AG04449 (cell line): ENCODE measurements at regions not wholly inside any gene's neighbourhood (a gene's known extent, or its start where the extent isn't known, plus 50 kb on each side); places are given as distances from the start of the nearest gene placed in this dataset.

Source experiments
- CTCF ChIA-PET: fragments of 350-600 bp; formaldehyde crosslinking; extraction: SDS; loops from one replicate; lab custom pipeline; 2021; ENCODE audit warnings: antibody characterized with exemption; lab: Yijun Ruan, JAX
- POLR2A ChIA-PET: fragments of 400-600, 350-600 bp; formaldehyde crosslinking; extraction: SDS; loops from one replicate; lab custom pipeline; 2020; ENCODE audit warnings: antibody characterized with exemption, inconsistent platforms; lab: Yijun Ruan, JAX
- DNase-seq: peaks from one replicate; pipeline ENCODE4 v3.0.0-alpha.2; 2010; ENCODE audit warnings: low read depth, low spot score
- H3K4me3 ChIP-seq: 2 replicates; pipeline ENCODE4 v1.5.1; 2011; ENCODE audit warnings: low read depth, mild to moderate bottlenecking, control low read depth, low read length
- TF ChIP-seq, protein P1 (sequence below): IDR thresholded peaks from one replicate; pipeline ENCODE4 v1.5.1; 2011; ENCODE audit warnings: mild to moderate bottlenecking, moderate library complexity, low read length, control low read depth, inconsistent platforms; ENCODE audit not compliant: insufficient read depth; ENCODE audit errors: missing control alignments

DNA sequence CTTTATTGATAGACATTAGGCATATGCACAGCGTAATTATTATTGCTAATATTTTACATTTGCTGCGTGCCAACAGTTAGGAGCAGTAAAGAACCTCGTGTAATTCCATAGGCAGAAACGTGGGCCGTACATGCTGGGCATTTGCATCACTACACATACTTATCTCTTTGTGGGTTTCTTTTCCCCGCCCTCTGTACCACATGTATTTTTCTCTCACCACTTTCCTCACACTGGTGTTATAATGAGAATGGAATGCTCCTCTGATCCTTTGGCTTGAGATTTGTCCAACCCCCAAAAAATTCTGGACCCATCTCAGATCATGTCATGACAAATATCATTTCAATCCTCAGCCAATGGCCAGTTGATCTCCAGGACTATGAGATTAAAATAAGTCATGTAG is 1952.6 kb upstream of the WWC1 start:
- POLR2A ChIA-PET = no interaction called here
- CTCF ChIA-PET = no interaction called here
- no peak overlapping the region for H3K4me3 ChIP-seq
- DNase-seq = no peak
- TF ChIP-seq, protein P1, sequence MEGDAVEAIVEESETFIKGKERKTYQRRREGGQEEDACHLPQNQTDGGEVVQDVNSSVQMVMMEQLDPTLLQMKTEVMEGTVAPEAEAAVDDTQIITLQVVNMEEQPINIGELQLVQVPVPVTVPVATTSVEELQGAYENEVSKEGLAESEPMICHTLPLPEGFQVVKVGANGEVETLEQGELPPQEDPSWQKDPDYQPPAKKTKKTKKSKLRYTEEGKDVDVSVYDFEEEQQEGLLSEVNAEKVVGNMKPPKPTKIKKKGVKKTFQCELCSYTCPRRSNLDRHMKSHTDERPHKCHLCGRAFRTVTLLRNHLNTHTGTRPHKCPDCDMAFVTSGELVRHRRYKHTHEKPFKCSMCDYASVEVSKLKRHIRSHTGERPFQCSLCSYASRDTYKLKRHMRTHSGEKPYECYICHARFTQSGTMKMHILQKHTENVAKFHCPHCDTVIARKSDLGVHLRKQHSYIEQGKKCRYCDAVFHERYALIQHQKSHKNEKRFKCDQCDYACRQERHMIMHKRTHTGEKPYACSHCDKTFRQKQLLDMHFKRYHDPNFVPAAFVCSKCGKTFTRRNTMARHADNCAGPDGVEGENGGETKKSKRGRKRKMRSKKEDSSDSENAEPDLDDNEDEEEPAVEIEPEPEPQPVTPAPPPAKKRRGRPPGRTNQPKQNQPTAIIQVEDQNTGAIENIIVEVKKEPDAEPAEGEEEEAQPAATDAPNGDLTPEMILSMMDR = no peak

DNA sequence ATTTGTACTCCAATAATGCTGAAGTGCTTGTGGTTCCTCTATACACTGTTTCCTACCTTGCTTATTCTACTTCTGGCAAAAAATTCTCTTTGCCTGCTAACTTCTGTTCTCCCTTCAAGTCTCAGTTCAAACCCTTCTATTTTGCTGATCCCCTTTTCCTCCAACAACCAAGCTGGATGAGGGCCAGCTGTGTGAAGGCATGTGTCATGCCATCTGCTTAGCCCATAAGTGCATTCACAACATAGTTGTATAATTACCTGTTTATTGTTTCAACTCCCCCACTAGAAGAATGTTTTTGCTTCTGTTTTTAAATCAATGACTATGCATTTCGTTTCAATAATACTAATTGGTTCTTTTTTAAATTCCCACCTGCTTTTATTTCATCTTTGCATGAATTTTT is 1951.4 kb upstream of the WWC1 start:
- no peak for DNase-seq

GRCh38 chr5:166341740-166342337 is 1949.6 kb upstream of the WWC1 start:
- H3K4me3 ChIP-seq = no peak overlapping the region
- no peak for DNase-seq
- ChIA-PET CTCF (no interaction called here), POLR2A (no interaction called here)
- TF ChIP-seq, protein P1 = no peak

More for the DNA sequence above, 1951.4 kb upstream of the WWC1 start:
- POLR2A ChIA-PET = no interaction called here
- H3K4me3 ChIP-seq = no peak overlapping the region
- CTCF ChIA-PET = no interaction called here
- TF ChIP-seq, protein P1 = no peak

- ChIA-PET CTCF (no interaction called here), POLR2A (no interaction called here)
- TF ChIP-seq, protein P1 = no peak
- no peak for DNase-seq
- no peak overlapping the region for H3K4me3 ChIP-seq
Observed at GRCh38 chr5:166342402-166342801, 1949.0 kb upstream of the WWC1 start.

DNA sequence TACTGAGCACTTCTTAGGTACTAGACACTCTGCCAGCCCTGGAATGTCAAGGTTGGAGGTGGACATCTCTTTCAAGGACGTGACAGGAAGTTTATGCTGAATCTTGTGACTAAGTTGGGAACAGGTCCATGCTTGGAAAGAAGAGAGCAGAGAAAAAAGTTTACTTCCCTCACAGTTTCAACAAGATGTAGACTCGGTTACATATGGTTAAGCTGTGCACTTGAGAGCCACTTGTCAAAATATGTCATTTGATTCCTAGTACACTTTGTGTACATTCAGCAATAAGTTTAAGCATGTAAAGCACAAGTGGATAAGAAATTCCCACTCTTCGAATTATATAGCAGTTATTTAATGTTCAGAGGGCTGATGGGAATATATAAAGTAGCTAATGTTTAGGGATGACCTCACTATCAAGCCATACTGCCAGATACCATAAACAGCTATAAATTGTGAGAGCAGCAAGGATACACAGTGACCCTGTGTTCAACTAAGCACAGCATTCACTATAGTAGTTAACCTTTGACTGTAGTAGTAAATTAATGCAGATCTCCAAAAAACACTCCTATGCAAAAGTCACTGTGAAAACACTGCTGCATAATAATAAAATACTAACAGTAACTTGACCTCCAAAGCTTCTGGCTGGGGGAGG is 1944.6 kb upstream of the WWC1 start:
- ChIA-PET CTCF (no interaction called here), POLR2A (no interaction called here)
- no peak overlapping the region for H3K4me3 ChIP-seq
- DNase-seq = no peak
- TF ChIP-seq, protein P1 = no peak

- CTCF ChIA-PET = no interaction called here
- DNase-seq = no peak
- TF ChIP-seq, protein P1 = no peak
- POLR2A ChIA-PET = no interaction called here
- no peak overlapping the region for H3K4me3 ChIP-seq
Observed at GRCh38 chr5:166349046-166349445, 1942.4 kb upstream of the WWC1 start.
